Stimulated activated CD8-positive, alpha-beta memory T cell treated with anti-CD3 and anti-CD28 coated beads, Interleukin-7, amount 100 ng/mL, for 4 hours (primary cell): ENCODE measurements at regions not wholly inside any gene's neighbourhood (a gene's known extent, or its start where the extent isn't known, plus 50 kb on each side); places are given as distances from the start of the nearest gene placed in this dataset.
"Not testable (repeated sequence)": the region's sequence is repeated elsewhere in the genome, so short reads cannot be mapped to it uniquely, and the experiment has no call there.

Experiments used
- DNase-seq, 2 donors: peaks; one replicate each; pipeline ENCODE4 v3.0.0-alpha.2; 2020; ENCODE audit warnings: low read depth in 2 of 2

DNA sequence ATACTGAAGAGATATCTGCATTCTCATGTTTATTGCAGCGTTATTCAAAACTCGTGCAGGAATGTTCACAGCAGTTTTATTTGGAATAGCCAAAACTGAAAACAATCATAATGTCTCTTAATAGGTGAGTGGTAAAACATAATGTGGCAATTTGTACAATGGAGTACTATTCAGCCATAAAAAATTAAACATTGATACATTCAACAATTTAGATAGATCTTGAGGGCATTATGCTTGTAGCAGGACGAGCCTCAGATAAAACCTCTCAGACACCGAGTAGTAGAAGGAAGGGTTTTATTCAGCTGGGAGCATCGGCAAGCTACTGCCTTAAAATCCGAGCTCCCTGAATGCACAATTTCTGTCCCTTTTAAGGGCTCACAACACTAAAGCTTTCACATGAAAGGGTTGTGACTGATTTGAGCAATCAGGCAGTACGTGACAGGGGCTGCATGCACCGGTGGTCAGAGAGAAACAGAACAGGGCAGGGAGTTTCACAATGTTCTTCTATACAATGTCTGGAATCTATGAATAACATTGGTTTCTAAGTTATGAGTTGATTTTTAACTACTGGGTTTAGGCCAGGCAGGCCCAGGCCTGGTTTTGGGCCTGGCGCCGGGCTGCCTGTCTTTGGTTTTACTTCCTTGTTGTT is 195.3 kb upstream of the PRSS16 start:
- DNase-seq: not testable (repeated sequence)

- DNase-seq: no peak
These were observed 194.8 kb upstream of the PRSS16 start for GRCh38 chr6:27052731-27053082.

DNA sequence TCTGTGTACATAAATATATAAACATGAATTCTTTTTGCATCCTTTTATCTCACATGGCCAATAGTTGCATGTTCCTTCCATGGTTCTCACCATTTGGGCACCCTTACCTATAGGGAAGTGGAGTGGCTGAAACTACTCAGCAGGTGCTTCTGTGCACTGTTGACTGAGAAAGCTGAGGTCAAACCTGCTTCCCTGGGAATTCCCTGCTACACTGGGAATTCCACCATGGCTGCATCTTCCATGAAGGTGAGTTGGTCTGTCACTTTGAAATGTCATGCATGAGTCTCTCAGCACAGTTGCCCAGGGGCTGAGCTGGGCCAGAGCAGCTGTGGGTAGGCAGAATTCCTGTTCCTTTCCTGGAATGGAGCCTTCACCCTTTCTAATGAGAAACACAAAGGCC is 193.8 kb upstream of the PRSS16 start:
- DNase-seq: no peak

GRCh38 chr6:27056615-27057014 is 190.9 kb upstream of the PRSS16 start:
- DNase-seq: no peak

GRCh38 chr6:27059621-27060425 is 187.7 kb upstream of the PRSS16 start:
- DNase-seq: no peak

DNA sequence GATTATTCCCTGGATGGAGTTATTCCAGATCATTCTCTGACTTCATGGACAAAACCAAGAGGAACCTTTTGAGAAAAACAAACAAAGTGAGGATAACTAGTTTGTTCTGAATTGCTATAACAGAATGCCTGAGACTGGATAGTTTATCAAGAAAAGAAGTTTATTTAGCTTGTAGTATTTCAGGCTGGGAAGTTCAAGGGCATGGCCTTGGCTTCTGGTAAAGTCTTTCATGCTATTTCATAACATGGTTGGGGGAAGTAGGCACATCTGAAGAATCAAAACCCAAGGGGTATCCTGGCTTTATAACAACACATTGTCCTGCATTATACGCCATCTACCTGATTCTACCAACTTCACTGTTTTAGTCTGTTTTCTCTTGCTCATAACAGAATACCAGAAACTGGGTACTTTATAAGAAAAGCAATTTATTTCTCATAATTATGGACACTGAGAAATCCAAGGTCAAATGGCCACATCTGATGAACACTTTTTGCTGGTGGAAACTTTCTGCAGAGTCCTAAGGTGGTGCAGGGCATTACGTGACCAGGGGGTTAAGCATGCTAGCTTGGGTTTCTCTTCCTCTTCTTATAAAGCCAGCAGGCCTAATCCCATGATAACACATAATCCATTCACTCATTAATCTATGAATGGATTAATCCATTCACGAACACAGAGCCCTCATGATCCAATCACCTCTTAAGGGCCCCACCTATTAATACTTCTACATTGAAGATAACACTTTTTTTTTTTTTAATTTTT is 186.1 kb upstream of the PRSS16 start:
- DNase-seq: no peak

DNA sequence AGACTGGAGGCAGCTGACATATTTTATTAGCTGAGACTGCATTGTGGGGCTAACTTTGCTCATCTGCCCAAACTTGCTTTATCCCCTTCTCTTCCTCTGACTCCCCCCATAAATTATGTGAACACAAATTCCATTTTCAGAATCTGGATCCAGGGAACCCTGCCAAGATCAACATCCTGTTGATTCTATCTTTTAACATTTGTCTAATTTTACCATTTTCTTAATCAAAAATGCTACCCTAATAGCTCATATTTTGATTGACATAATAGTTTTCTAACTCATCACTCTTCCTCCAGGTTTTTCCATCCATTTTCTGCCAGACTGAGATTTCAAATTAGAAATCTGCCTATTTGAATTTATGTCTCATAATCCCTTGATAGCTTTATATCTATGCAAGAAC is 184.7 kb upstream of the PRSS16 start:
- DNase-seq: no peak

DNA sequence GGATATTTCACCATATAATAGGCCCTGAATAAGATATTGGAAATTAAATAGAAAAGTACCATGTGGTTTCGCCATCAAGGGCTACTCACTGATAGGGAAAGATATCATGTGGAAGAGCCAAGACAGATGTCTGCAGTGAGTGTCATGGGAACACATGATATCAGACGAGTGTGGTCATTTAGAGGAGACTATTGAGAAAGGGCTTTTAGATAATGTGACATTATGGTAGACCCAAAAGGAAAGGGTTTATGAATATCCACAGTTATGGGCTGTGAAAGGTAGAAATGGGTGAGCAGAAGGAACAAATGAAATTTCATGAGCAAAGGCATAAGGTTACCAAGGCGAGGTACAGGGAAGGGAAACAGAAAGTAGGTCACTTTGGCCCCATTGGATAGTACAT is 182.3 kb upstream of the PRSS16 start:
- no peak for DNase-seq

- DNase-seq: no peak
These were observed 181.1 kb upstream of the PRSS16 start for GRCh38 chr6:27066381-27066780.

GRCh38 chr6:27066802-27067201 is 180.7 kb upstream of the PRSS16 start:
- no peak for DNase-seq

GRCh38 chr6:27073441-27073840 is 174.1 kb upstream of the PRSS16 start:
- no peak for DNase-seq

DNA sequence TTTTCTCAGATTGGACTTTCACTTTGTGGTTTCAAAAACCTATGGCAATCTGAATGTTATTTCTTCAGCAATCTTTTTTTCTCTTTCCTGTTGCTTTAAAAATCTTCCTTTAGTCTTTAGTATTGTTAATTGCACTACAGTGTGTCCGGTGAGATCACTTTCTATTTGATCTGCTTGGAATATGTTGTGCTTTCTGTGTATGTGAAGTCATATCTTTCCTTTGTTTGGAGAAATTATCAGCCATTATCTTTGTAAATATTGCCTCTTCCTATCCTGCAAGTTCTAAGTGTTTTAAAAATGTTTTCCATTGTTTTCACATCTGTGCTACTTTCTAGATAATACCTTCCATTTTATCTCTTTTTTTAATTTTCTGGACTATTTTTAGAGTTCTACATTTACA is 171.4 kb upstream of the PRSS16 start:
- DNase-seq: no peak

- no peak for DNase-seq
These were observed 168.7 kb upstream of the PRSS16 start for GRCh38 chr6:27078734-27079357.

DNA sequence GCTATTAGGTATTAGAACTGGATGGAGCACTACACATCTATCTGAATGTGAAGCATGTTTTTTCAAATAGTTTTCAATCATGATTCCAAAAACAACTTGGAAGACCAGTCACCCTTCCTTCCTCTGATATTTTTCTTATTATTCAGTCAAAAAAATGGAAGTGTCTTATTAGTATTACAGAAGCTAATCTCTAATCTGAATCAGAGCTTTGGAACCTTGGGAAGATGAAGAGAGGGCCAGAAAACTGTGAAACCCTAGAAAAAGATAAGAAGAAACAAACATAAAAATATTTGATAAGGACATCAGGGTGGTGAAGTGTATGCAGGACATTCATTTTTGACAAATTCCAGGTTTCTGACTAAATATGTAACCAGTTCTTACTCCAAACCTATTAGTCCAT is 166.3 kb upstream of the PRSS16 start:
- DNase-seq: no peak

DNA sequence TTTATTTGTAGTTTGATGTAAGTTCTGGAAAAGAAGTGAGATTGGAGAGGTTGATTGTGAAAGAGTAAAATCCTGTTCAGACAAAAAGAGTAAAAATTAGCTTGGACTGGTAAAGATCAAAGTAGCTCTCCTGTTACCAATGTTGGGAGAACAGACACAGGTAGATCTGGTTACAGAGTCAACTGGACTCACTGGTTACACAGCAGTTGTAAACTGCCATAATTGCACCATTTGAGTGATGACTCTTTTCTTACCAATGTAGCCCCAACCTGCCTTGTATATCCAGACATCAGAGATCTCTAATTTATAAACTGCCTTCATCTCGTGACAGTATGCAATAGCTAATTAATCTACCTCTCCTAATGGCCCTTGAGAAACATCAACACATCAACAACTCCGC is 165.6 kb upstream of the PRSS16 start:
- DNase-seq: no peak

DNA sequence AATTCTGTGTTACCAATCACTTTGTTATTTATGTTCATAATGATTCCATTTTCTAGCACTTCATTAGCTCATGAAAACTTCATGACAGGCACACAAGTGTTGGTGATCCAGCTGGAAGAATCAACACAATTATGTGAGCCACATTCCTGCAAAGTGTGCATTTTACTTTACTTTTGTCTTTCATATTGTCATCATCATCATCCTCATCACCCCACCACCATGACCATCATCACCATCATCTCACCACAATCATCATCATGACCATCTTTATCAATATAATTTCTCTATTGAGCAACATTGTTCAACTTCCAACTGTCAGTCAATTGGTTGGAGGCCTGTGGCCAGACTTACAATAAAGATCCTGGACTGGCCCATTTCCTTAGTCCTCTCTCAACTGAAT is 159.4 kb upstream of the PRSS16 start:
- DNase-seq: no peak

DNA sequence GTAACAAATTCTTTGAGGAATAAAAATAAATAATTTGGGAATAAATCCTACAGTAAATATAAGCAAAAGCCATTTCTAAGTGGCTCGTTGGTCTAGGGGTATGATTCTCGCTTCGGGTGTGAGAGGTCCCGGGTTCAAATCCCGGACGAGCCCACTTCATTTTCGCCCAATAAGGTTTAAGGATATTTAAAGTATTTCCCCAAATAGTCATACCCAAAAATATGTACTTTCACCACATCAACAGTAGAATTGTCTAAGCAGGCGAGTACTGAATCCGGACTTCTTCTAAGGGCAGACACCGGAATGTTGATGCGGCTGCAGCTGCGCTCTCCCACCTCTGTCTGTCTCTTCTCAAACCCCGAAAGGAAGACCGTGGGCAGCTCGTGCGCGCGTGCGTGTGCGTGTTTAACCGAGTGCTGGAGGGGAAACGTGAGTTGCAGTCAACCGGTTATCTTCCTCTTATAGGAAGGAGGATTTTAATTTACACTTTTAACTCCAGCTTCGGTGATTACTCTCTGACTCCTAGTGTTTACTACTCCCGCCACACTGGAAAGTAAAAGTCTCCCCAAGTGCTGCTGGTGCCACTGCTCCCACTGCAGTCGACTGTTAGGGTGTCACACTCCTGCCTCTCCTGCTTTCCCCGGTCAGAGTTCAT is 155.7 kb upstream of the PRSS16 start:
- DNase-seq: no peak

GRCh38 chr6:27092316-27092692 is 155.2 kb upstream of the PRSS16 start:
- DNase-seq: no peak

GRCh38 chr6:27095914-27096313 is 151.6 kb upstream of the PRSS16 start:
- no peak for DNase-seq

DNA sequence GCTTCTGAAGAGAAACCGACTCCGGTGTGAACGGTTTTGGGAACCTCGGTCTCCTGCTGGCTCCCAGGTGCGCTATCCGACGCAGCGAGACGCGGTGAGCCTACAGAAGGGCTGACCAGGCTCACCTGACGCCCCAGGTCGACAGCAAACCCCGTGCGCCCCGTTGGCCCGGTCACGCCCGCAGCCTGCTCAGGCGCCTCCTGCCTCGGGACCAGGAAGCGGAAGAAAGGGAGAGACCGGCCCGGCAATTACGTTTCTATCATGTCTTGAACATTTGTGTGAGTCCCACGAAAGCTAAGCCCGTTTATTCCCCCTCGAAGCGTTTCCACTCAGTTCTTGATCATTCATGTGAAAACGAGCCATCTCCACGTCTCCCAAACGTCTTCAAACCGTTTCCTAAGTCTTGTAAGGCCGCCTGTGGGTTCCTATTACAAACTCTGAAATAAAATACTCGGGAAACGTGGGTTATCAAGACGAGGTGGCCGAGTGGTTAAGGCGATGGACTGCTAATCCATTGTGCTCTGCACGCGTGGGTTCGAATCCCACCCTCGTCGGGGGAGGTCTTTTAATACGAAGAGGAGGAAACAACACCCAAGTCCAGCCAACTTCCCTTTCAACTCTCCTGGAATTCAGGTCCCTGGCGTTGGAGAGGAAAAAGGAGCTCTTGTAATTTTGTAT is 150.5 kb upstream of the PRSS16 start:
- DNase-seq: no peak

DNA sequence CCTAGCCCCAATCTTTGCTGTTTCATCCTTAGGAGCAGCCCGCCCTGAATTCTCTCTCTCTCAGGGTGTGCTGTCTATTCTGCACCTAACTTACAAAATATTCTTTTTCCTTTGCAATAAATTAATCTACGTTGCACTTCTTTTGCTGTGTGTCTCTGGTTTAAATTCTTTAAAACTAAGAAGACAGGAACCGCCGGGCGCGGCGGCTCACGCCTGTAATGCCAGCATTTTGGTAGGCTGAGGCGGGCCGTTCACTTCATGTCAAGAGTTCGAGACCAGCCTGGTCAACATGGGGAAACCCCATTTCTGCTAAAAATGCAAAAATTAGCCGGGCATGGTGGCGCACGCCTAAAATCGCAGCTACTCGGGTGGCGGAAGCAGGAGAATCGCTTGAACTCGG is 148.5 kb upstream of the PRSS16 start:
- DNase-seq: no peak
